A549 (cell line): ENCODE measurements at regions not wholly inside any gene's neighbourhood (a gene's known extent, or its start where the extent isn't known, plus 50 kb on each side); places are given as distances from the start of the nearest gene placed in this dataset.
"Not testable (repeated sequence)": the region's sequence is repeated elsewhere in the genome, so short reads cannot be mapped to it uniquely, and the experiment has no call there.

ENCODE experiments used
- ATAC-seq, 2 experiments: fragments of 200-7000 bp in 1 of 2; fragments of >200 bp in 1 of 2; cut with Nextera tagmentation in 1 of 2; cut with Tn5 transposase in 1 of 2; 3 replicates each; pipeline versions ENCODE4 v1.8.0 to v1.9.1; 2018 to 2020; ENCODE audit warnings: mild to moderate bottlenecking in 1 of 2, moderate library complexity in 1 of 2
- CTCF ChIA-PET: fragments of 300-600 bp; sonication (Branson Sonifier 250); formaldehyde crosslinking; extraction: SDS; loops from one replicate; lab custom pipeline; 2021; ENCODE audit warnings: antibody characterized with exemption, inconsistent platforms; lab: Yijun Ruan, JAX
- POLR2A ChIA-PET: fragments of 350-600 bp; formaldehyde crosslinking; extraction: SDS; loops from one replicate; lab custom pipeline; 2021; ENCODE audit warnings: antibody characterized with exemption, inconsistent platforms; lab: Yijun Ruan, JAX
- DNase-seq, 2 experiments: peaks; one replicate each; pipeline versions ENCODE4 v3.0.0 to v3.0.0-alpha.2; 2011 to 2016; ENCODE audit warnings: low read depth in 1 of 2, low spot score in 1 of 2
- FAIRE-seq: peaks from 2 replicates; lab custom pipeline; 2011; peaks lifted over from hg19 to GRCh38; lab: Jason Lieb, UNC
- H3K27ac ChIP-seq, 2 experiments: fragments of >200 bp; sonication (Bioruptor Twin); formaldehyde crosslinking; 3 replicates each; pipeline ENCODE4 v1.5.1; 2016 to 2017
- H3K4me1 ChIP-seq: fragments of >200 bp; sonication (Bioruptor Twin); formaldehyde crosslinking; 3 replicates; pipeline ENCODE4 v1.6.1; 2016
- H3K4me2 ChIP-seq: fragments of >200 bp; sonication (Bioruptor Twin); formaldehyde crosslinking; 3 replicates; pipeline ENCODE4 v1.6.1; 2016
- H3K4me3 ChIP-seq: fragments of >200 bp; sonication (Bioruptor Twin); formaldehyde crosslinking; 3 replicates; pipeline ENCODE4 v1.5.1; 2016
- H3K9me3 ChIP-seq: fragments of >200 bp; sonication (Bioruptor Twin); formaldehyde crosslinking; 3 replicates; pipeline ENCODE4 v1.6.1; 2016
- BHLHE40 ChIP-seq: IDR thresholded peaks from 2 replicates; pipeline ENCODE4 v1.6.1; 2012; ENCODE audit warnings: low read depth, low read length, inconsistent platforms
- CBX2 ChIP-seq: fragments of 200-600 bp; sonication (generic); IDR thresholded peaks from 2 replicates; pipeline ENCODE4 v1.6.1; 2016; ENCODE audit warnings: low read depth, mild to moderate bottlenecking, borderline replicate concordance
- CHD2 ChIP-seq: fragments of 150-350 bp; IDR thresholded peaks from 2 replicates; pipeline ENCODE4 v1.6.1; 2014; ENCODE audit warnings: low read length; ENCODE audit not compliant: partially characterized antibody
- E2F6 ChIP-seq: IDR thresholded peaks from 2 replicates; pipeline ENCODE4 v1.6.1; 2012; ENCODE audit warnings: low read depth, borderline replicate concordance
- ESRRA ChIP-seq: fragments of 150-350 bp; IDR thresholded peaks from 2 replicates; pipeline ENCODE4 v1.6.1; 2014; ENCODE audit warnings: mild to moderate bottlenecking, low read length, borderline replicate concordance
- FOSB ChIP-seq: fragments of 250-450 bp; sonication (Bioruptor Pico); IDR thresholded peaks from 2 replicates; pipeline ENCODE4 v1.5.0; 2020; ENCODE audit warnings: mild to moderate bottlenecking, moderate library complexity
- FOSL2 ChIP-seq, 2 experiments: fragments of 450-650 bp in 1 of 2; fragments of >200 bp in 1 of 2; sonication (Bioruptor Twin) in 1 of 2; formaldehyde crosslinking; IDR thresholded peaks; 2 replicates each; pipeline versions ENCODE4 v1.5.0 to v1.6.1; 2016 to 2020; ENCODE audit warnings: mild to moderate bottlenecking in 1 of 2, moderate library complexity in 1 of 2
- JUN ChIP-seq, 2 experiments: fragments of >200 bp; sonication (Bioruptor Twin); formaldehyde crosslinking; IDR thresholded peaks; 2 replicates in 1 of 2; 3 replicates in 1 of 2; pipeline ENCODE4 v1.6.1; 2016 to 2017
- JUNB ChIP-seq: fragments of >200 bp; sonication (Bioruptor Twin); formaldehyde crosslinking; IDR thresholded peaks from 2 replicates; pipeline ENCODE4 v1.6.1; 2016
- KDM1A ChIP-seq: fragments of 200-600 bp; sonication (generic); IDR thresholded peaks from 2 replicates; pipeline ENCODE4 v1.6.1; 2016; ENCODE audit warnings: low read depth, mild to moderate bottlenecking
- KDM5A ChIP-seq: fragments of 200-600 bp; sonication (generic); IDR thresholded peaks from 2 replicates; pipeline ENCODE4 v1.6.1; 2016; ENCODE audit warnings: antibody characterized with exemption, mild to moderate bottlenecking
- MAFK ChIP-seq: fragments of 450-650 bp; IDR thresholded peaks from 2 replicates; pipeline ENCODE4 v1.6.1; 2014; ENCODE audit not compliant: partially characterized antibody
- MAX ChIP-seq: IDR thresholded peaks from 2 replicates; pipeline ENCODE4 v1.6.1; 2012
- POLR2A ChIP-seq: IDR thresholded peaks from 2 replicates; pipeline ENCODE4 v1.6.1; 2012; ENCODE audit warnings: mild to moderate bottlenecking, low read length
- POLR2AphosphoS2 ChIP-seq: conservative IDR thresholded peaks from 2 replicates; pipeline ENCODE4 v1.6.1; 2012; ENCODE audit warnings: low read length, improper control_type of control experiment, inconsistent platforms
- RCOR1 ChIP-seq: fragments of 150-350 bp; IDR thresholded peaks from 2 replicates; pipeline ENCODE4 v1.6.1; 2014; ENCODE audit warnings: antibody characterized with exemption, low read length, low read depth
- TP53 ChIP-seq: fragments of 250-450 bp; sonication (Bioruptor Pico); IDR thresholded peaks from 2 replicates; pipeline ENCODE4 v1.5.0; 2021; ENCODE audit warnings: mild to moderate bottlenecking, moderate library complexity
- USF2 ChIP-seq: fragments of 450-650 bp; IDR thresholded peaks from 2 replicates; pipeline ENCODE4 v1.6.1; 2014; ENCODE audit warnings: antibody characterized with exemption
- ZFP36 ChIP-seq: fragments of 450-650 bp; IDR thresholded peaks from 2 replicates; pipeline ENCODE4 v1.6.1; 2014; ENCODE audit warnings: borderline replicate concordance; ENCODE audit not compliant: partially characterized antibody
- ZNF302 ChIP-seq: fragments of 250-450 bp; sonication (Bioruptor Pico); IDR thresholded peaks from 2 replicates; pipeline ENCODE4 v1.9.0; 2021; ENCODE audit warnings: inconsistent platforms, mild to moderate bottlenecking, moderate library complexity
- ZSCAN20 ChIP-seq: fragments of 250-450 bp; sonication (Bioruptor Pico); IDR thresholded peaks from 2 replicates; pipeline ENCODE4 v1.8.0; 2022; ENCODE audit warnings: mild to moderate bottlenecking, moderate library complexity
- WGBS: methylation state at CpG from one replicate; pipeline ENCODE4 v1.1.6; 2017; ENCODE audit errors: missing lambda C conversion rate; 5-methylcytosine and 5-hydroxymethylcytosine counted together

- FAIRE-seq (no peak), DNase-seq (no peak), ATAC-seq (no peak)
- no peaks in the 10 kb centered on the region for H3K9me3 ChIP-seq
- no peaks in the 10 kb centered on the region for H3K4me1 ChIP-seq
- H3K4me3 ChIP-seq = no peak overlapping the region
- CTCF ChIA-PET = no interaction called here
- TF ChIP-seq CHD2 (no peak), KDM1A (no peak), ZSCAN20 (no peak), FOSB (CRISPR knock-in tag) (no peak), RCOR1 (no peak), MAX (no peak), FOSL2 (IDR thresholded peaks at IDR 0.05) (no peak), FOSL2 (CRISPR knock-in tag; IDR thresholded peaks at IDR 0.05) (no peak), ZNF302 (CRISPR knock-in tag) (no peak), E2F6 (no peak)
- no peak overlapping the region for H3K4me2 ChIP-seq
- POLR2A ChIA-PET = no interaction called here
- H3K27ac ChIP-seq = no peak overlapping the region
Observed at GRCh38 chrX:138788771-138789170, 77.3 kb upstream of the FGF13 start.

- H3K4me2 ChIP-seq, DNase-seq, H3K27ac ChIP-seq, H3K4me1 ChIP-seq, POLR2A ChIA-PET, H3K4me3 ChIP-seq, ATAC-seq, H3K9me3 ChIP-seq, FAIRE-seq: not testable (repeated sequence)
- WGBS = 40% methylated on average over 9 of the region's 14 CpGs
- CTCF ChIA-PET = interaction anchor here (1.5 kb wide), 1 partner anchor 781 kb away, joined by 4 read pairs; no protein-coding TSS in a partner anchor
Observed at GRCh38 chrX:138778576-138778909, 67.0 kb upstream of the FGF13 start.

- H3K9me3 ChIP-seq, ATAC-seq, H3K4me3 ChIP-seq, POLR2A ChIA-PET, DNase-seq, H3K4me2 ChIP-seq, H3K4me1 ChIP-seq, H3K27ac ChIP-seq, FAIRE-seq: not testable (repeated sequence)
- WGBS = 27% methylated on average over 9 of the region's 15 CpGs
- CTCF ChIA-PET = interaction anchor here (1.5 kb wide), 1 partner anchor 781 kb away, joined by 4 read pairs; no protein-coding TSS in a partner anchor
Observed at GRCh38 chrX:138777908-138778575, 66.5 kb upstream of the FGF13 start.

GRCh38 chrX:138777230-138777629 is 65.7 kb upstream of the FGF13 start:
- no peak for ATAC-seq
- H3K9me3 ChIP-seq = no peaks in the 10 kb centered on the region
- CTCF ChIA-PET = no interaction called here
- POLR2A ChIA-PET = no interaction called here
- no peak overlapping the region for H3K27ac ChIP-seq
- no peak overlapping the region for H3K4me2 ChIP-seq
- WGBS = 17% methylated on average over 3 of the region's 3 CpGs
- H3K4me3 ChIP-seq = no peak overlapping the region
- no peaks in the 10 kb centered on the region for H3K4me1 ChIP-seq
- TF ChIP-seq POLR2AphosphoS2 (no peak), BHLHE40 (no peak), USF2 (no peak), JUN (IDR thresholded peaks at IDR 0.05) (no peak), POLR2A (no peak), KDM5A (no peak), ESRRA (no peak), JUNB (no peak), MAX (no peak), CHD2 (no peak), MAFK (no peak), CBX2 (no peak), ZFP36 (no peak), TP53 (CRISPR knock-in tag) (no peak)
- TF ChIP-seq, all 56 proteins: peak for 0
- FAIRE-seq (no peak), DNase-seq (no peak)
